Mammary epithelial cell (primary cell): ENCODE measurements at regions not wholly inside any gene's neighbourhood (a gene's known extent, or its start where the extent isn't known, plus 50 kb on each side); places are given as distances from the start of the nearest gene placed in this dataset.

Experiments used
- CTCF ChIP-seq, 2 donors: IDR thresholded peaks in 1 of 2; conservative IDR thresholded peaks in 1 of 2; 2 replicates each; pipeline ENCODE4 v1.5.1; 2011 to 2012; ENCODE audit warnings: inconsistent platforms in 2 of 2, low read length in 2 of 2, mild to moderate bottlenecking in 2 of 2, control low read depth in 1 of 2, low read depth in 1 of 2; ENCODE audit not compliant: insufficient read depth in 1 of 2; ENCODE audit errors: extremely low read depth in 1 of 2
- EZH2 ChIP-seq: IDR thresholded peaks from 2 replicates; pipeline ENCODE4 v1.6.1; 2012; ENCODE audit warnings: low read length, inconsistent platforms, borderline replicate concordance

GRCh38 chr15:69848551-69849231 lies 249.0 kb downstream of the TLE3 start:
- TF ChIP-seq CTCF (conservative IDR thresholded peaks at IDR 0.05 in 1 of 2, IDR thresholded peaks at IDR 0.05 in 1 of 2; ENCODE audit: extremely low read depth in 1 of 2, insufficient read depth in 1 of 2, low read depth in 1 of 2, low read length in 2 of 2) (no peak), EZH2 (no peak)
